IMR-90 (cell line): ENCODE measurements at regions not wholly inside any gene's neighbourhood (a gene's known extent, or its start where the extent isn't known, plus 50 kb on each side); places are given as distances from the start of the nearest gene placed in this dataset.

ENCODE experiments used
- ATAC-seq: fragments of 200-7000 bp; cut with Tn5 transposase; 2 replicates; pipeline ENCODE4 v1.9.1; 2020; ENCODE audit warnings: low read depth, mild to moderate bottlenecking, moderate library complexity
- BruUV-seq: library from RNA; stranded (reverse); fragments of 400-500 nt; replicated peaks from 2 replicates; lab custom pipeline; 2021; lab: Mats Ljungman, UMichigan
- CTCF ChIA-PET: fragments of 300-600 bp; formaldehyde crosslinking; extraction: SDS; loops from one replicate; lab custom pipeline; 2021; ENCODE audit warnings: antibody characterized with exemption; lab: Yijun Ruan, JAX
- POLR2A ChIA-PET: fragments of 300-600 bp; sonication (Branson Sonifier 250); formaldehyde crosslinking; loops from one replicate; lab custom pipeline; 2022; ENCODE audit warnings: antibody characterized with exemption; ENCODE audit not compliant: unreplicated experiment; lab: Charles Lee
- DNase-seq: peaks from one replicate; pipeline ENCODE4 v3.0.0; 2013
- H2AFZ ChIP-seq: replicated peaks from 2 replicates; pipeline ENCODE3; 2013; ENCODE audit warnings: low read length, mild to moderate bottlenecking; ENCODE audit not compliant: poor library complexity
- H2AK5ac ChIP-seq: 2 replicates; pipeline ENCODE4 v1.6.1; 2013; ENCODE audit warnings: low read depth, low read length, inconsistent platforms
- H2AK9ac ChIP-seq: replicated peaks from 2 replicates; pipeline ENCODE3; 2013; ENCODE audit warnings: mild to moderate bottlenecking, low read depth, low read length, moderate library complexity; ENCODE audit not compliant: poor library complexity
- H2BK120ac ChIP-seq: 2 replicates; pipeline ENCODE4 v1.6.1; 2013; ENCODE audit warnings: low read depth, low read length, inconsistent platforms
- H2BK15ac ChIP-seq: 3 replicates; pipeline ENCODE4 v1.6.1; 2013; ENCODE audit warnings: low read depth, low read length, inconsistent platforms
- H2BK20ac ChIP-seq: 2 replicates; pipeline ENCODE4 v1.6.1; 2013; ENCODE audit warnings: low read depth, mild to moderate bottlenecking, inconsistent platforms, low read length, moderate library complexity
- H2BK5ac ChIP-seq: 2 replicates; pipeline ENCODE4 v1.6.1; 2013; ENCODE audit warnings: mild to moderate bottlenecking, low read depth, low read length, inconsistent platforms; ENCODE audit not compliant: poor library complexity, severe bottlenecking
- H3K14ac ChIP-seq: replicated peaks from 2 replicates; pipeline ENCODE4 v1.6.1; 2013; ENCODE audit warnings: low read depth, low read length, inconsistent platforms
- H3K18ac ChIP-seq: 2 replicates; pipeline ENCODE4 v1.6.1; 2013; ENCODE audit warnings: low read depth, low read length, control low read depth
- H3K23ac ChIP-seq: 2 replicates; pipeline ENCODE4 v1.6.1; 2013; ENCODE audit warnings: low read depth, low read length, inconsistent platforms
- H3K27ac ChIP-seq: 2 replicates; pipeline ENCODE4 v1.5.1; 2013; ENCODE audit warnings: mild to moderate bottlenecking, control low read depth, low read length; ENCODE audit not compliant: insufficient read depth
- H3K27me3 ChIP-seq: 2 replicates; pipeline ENCODE4 v1.6.1; 2013; ENCODE audit warnings: low read length; ENCODE audit not compliant: control insufficient read depth, insufficient read depth
- H3K36me3 ChIP-seq: 2 replicates; pipeline ENCODE4 v1.6.1; 2013; ENCODE audit warnings: low read length, mixed read lengths; ENCODE audit not compliant: control insufficient read depth, insufficient read depth
- H3K4ac ChIP-seq: 2 replicates; pipeline ENCODE4 v1.6.1; 2013; ENCODE audit warnings: low read depth, low read length, inconsistent platforms
- H3K4me1 ChIP-seq: 2 replicates; pipeline ENCODE4 v1.6.1; 2013; ENCODE audit warnings: low read length, mixed read lengths; ENCODE audit not compliant: control insufficient read depth, insufficient read depth
- H3K4me2 ChIP-seq: 2 replicates; pipeline ENCODE4 v1.6.1; 2013; ENCODE audit warnings: low read depth, mild to moderate bottlenecking, control low read depth, low read length, moderate library complexity
- H3K4me3 ChIP-seq: 2 replicates; pipeline ENCODE4 v1.5.1; 2013; ENCODE audit warnings: low read depth, mild to moderate bottlenecking, control low read depth, low read length, moderate library complexity; ENCODE audit not compliant: insufficient read depth
- H3K56ac ChIP-seq: 2 replicates; pipeline ENCODE4 v1.6.1; 2013; ENCODE audit warnings: low read length, inconsistent platforms; ENCODE audit not compliant: insufficient read depth; ENCODE audit errors: extremely low read depth
- H3K79me1 ChIP-seq, 2 experiments: 2 replicates each; pipeline ENCODE4 v1.6.1; 2013; ENCODE audit warnings: low read length in 2 of 2, inconsistent platforms in 1 of 2, low read depth in 1 of 2
- H3K9ac ChIP-seq: 2 replicates; pipeline ENCODE4 v1.6.1; 2013; ENCODE audit warnings: low read depth, low read length, control low read depth
- H3K9me1 ChIP-seq: 2 replicates; pipeline ENCODE4 v1.6.1; 2013; ENCODE audit warnings: low read length, inconsistent platforms; ENCODE audit not compliant: insufficient read depth
- H3K9me3 ChIP-seq: 2 replicates; pipeline ENCODE4 v1.6.1; 2013; ENCODE audit warnings: low read length; ENCODE audit not compliant: control insufficient read depth, insufficient read depth
- H4K20me1 ChIP-seq: 2 replicates; pipeline ENCODE4 v1.6.1; 2013; ENCODE audit warnings: low read length, inconsistent platforms; ENCODE audit not compliant: insufficient read depth
- H4K5ac ChIP-seq: 2 replicates; pipeline ENCODE4 v1.6.1; 2013; ENCODE audit warnings: mild to moderate bottlenecking, low read depth, low read length, control low read depth
- H4K8ac ChIP-seq, 2 experiments: 2 replicates each; pipeline ENCODE4 v1.6.1; 2013; ENCODE audit warnings: low read depth in 2 of 2, low read length in 2 of 2, control low read depth in 1 of 2, inconsistent platforms in 1 of 2
- H4K91ac ChIP-seq: 2 replicates; pipeline ENCODE4 v1.6.1; 2013; ENCODE audit warnings: low read depth, low read length, inconsistent platforms; ENCODE audit not compliant: insufficient read depth
- BHLHE40 ChIP-seq: fragments of 150-350 bp; IDR thresholded peaks from 2 replicates; pipeline ENCODE4 v1.6.1; 2016; ENCODE audit warnings: mild to moderate bottlenecking, low read depth, low read length
- CEBPB ChIP-seq: IDR thresholded peaks from 2 replicates; pipeline ENCODE4 v1.6.1; 2012; ENCODE audit warnings: low read depth, low read length, improper control_type of control experiment
- CHD1 ChIP-seq: IDR thresholded peaks from 2 replicates; pipeline ENCODE4 v1.6.1; 2012; ENCODE audit warnings: low read depth, low read length, improper control_type of control experiment
- CTCF ChIP-seq: conservative IDR thresholded peaks from 2 replicates; pipeline ENCODE4 v1.5.1; 2012; ENCODE audit warnings: mild to moderate bottlenecking, low read depth, low read length, improper control_type of control experiment
- FOS ChIP-seq: fragments of 150-350 bp; IDR thresholded peaks from 2 replicates; pipeline ENCODE4 v1.6.1; 2016; ENCODE audit warnings: low read depth, low read length
- MAFK ChIP-seq: IDR thresholded peaks from 2 replicates; pipeline ENCODE4 v1.6.1; 2012; ENCODE audit warnings: low read depth, low read length, improper control_type of control experiment
- MAZ ChIP-seq: IDR thresholded peaks from 2 replicates; pipeline ENCODE4 v1.6.1; 2012; ENCODE audit warnings: low read depth, mild to moderate bottlenecking, low read length, improper control_type of control experiment, moderate library complexity, borderline replicate concordance
- MXI1 ChIP-seq: IDR thresholded peaks from 2 replicates; pipeline ENCODE4 v1.6.1; 2012; ENCODE audit warnings: low read depth, mild to moderate bottlenecking, low read length, moderate library complexity, borderline replicate concordance
- NFE2L2 ChIP-seq: fragments of 150-350 bp; IDR thresholded peaks from 2 replicates; pipeline ENCODE4 v1.6.1; 2016; ENCODE audit warnings: low read depth, mild to moderate bottlenecking, low read length
- POLR2A ChIP-seq: IDR thresholded peaks from 2 replicates; pipeline ENCODE4 v1.6.1; 2012; ENCODE audit warnings: mild to moderate bottlenecking, low read depth, low read length
- RAD21 ChIP-seq: IDR thresholded peaks from 2 replicates; pipeline ENCODE4 v1.6.1; 2012; ENCODE audit warnings: low read length, improper control_type of control experiment
- RCOR1 ChIP-seq: IDR thresholded peaks from 2 replicates; pipeline ENCODE4 v1.6.1; 2012; ENCODE audit warnings: mild to moderate bottlenecking, low read length, improper control_type of control experiment; ENCODE audit not compliant: insufficient replicate concordance
- RFX5 ChIP-seq: IDR thresholded peaks from 2 replicates; pipeline ENCODE4 v1.8.0; 2012; ENCODE audit warnings: low read depth, mild to moderate bottlenecking, low read length, moderate library complexity
- SMC3 ChIP-seq: fragments of 150-350 bp; IDR thresholded peaks from 2 replicates; pipeline ENCODE4 v1.6.1; 2016; ENCODE audit warnings: low read depth, mild to moderate bottlenecking, antibody characterized with exemption, low read length, moderate library complexity
- WGBS, 2 experiments: methylation state at CpG; one replicate each; pipeline versions ENCODE4 v1.1.5 to v1.1.7; 2013; ENCODE audit warnings: missing lambda C conversion rate in 2 of 2; ENCODE audit not compliant: insufficient read length in 1 of 2; ENCODE audit errors: extremely low coverage in 2 of 2; 5-methylcytosine and 5-hydroxymethylcytosine counted together
- dilution Hi-C: fragments of 300-500 bp; cut with HindIII; formaldehyde crosslinking; loops from one replicate; pipeline ENCODE4 v1.14.3; 2018; ENCODE audit warnings: low sequenced_read_pairs; ENCODE audit not compliant: unreplicated experiment
- in situ Hi-C: fragments of 300-500 bp; cut with MboI; formaldehyde crosslinking; loops from 3 replicates; pipeline ENCODE4 v1.14.3; 2019; ENCODE audit warnings: low sequenced_read_pairs, inconsistent platforms, mixed read lengths
- intact Hi-C: fragments of 100-400 bp; cut with micrococcal nuclease; formaldehyde crosslinking; loops from 2 replicates; pipeline ENCODE4 v1.10.0; 2022
- TF ChIP-seq, protein P1 (sequence below): fragments of 150-350 bp; IDR thresholded peaks from 2 replicates; pipeline ENCODE4 v1.6.1; 2016; ENCODE audit warnings: low read depth, mild to moderate bottlenecking, low read length, moderate library complexity, borderline replicate concordance
- TF ChIP-seq, protein P2 (sequence below): fragments of 150-350 bp; IDR thresholded peaks from 2 replicates; pipeline ENCODE4 v1.6.1; 2017; ENCODE audit warnings: mild to moderate bottlenecking, antibody characterized with exemption, low read length, low read depth

- Histone ChIP-seq H3K9me1 (no peaks in the 10 kb centered on the region), H2BK15ac (no peak overlapping the region), H3K23ac (no peak overlapping the region), H3K9ac (no peak overlapping the region), H4K5ac (no peak overlapping the region), H3K4me3 (no peak overlapping the region), H3K36me3 (no peaks in the 10 kb centered on the region), H2AK9ac (no peak overlapping the region), H3K56ac (no peak overlapping the region), H2BK20ac (no peak overlapping the region), H2BK120ac (no peak overlapping the region), H4K20me1 (no peaks in the 10 kb centered on the region), H3K14ac (no peak overlapping the region), H2AK5ac (no peak overlapping the region), H3K4me1 (no peaks in the 10 kb centered on the region), H3K27ac (no peak overlapping the region), H3K18ac (no peak overlapping the region), H2AFZ (no peak overlapping the region), H3K4me2 (no peak overlapping the region), H3K79me1 (no peaks in the 10 kb centered on the region), H4K91ac (no peak overlapping the region), H2BK5ac (no peak overlapping the region), H3K4ac (no peak overlapping the region), H4K8ac (no peak overlapping the region), H3K27me3 (no peaks in the 10 kb centered on the region), H3K9me3 (0 out of 2 replicates have a peak, but pooled peaks cover 2% of the 10 kb centered on the region)
- 69% methylated on average over 9 of the region's 12 CpGs; no CpG with 5 or more reads in 1 of the 2 experiments for WGBS, 2 experiments
- TF ChIP-seq MAZ (no peak), RAD21 (no peak), MAFK (no peak), FOS (no peak), RFX5 (no peak), CHD1 (no peak), CEBPB (no peak), CTCF (no peak), SMC3 (no peak), POLR2A (no peak), RCOR1 (no peak), BHLHE40 (no peak), MXI1 (no peak), NFE2L2 (no peak)
- TF ChIP-seq, protein P1, sequence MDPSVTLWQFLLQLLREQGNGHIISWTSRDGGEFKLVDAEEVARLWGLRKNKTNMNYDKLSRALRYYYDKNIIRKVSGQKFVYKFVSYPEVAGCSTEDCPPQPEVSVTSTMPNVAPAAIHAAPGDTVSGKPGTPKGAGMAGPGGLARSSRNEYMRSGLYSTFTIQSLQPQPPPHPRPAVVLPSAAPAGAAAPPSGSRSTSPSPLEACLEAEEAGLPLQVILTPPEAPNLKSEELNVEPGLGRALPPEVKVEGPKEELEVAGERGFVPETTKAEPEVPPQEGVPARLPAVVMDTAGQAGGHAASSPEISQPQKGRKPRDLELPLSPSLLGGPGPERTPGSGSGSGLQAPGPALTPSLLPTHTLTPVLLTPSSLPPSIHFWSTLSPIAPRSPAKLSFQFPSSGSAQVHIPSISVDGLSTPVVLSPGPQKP, result no peak
- TF ChIP-seq, protein P2, sequence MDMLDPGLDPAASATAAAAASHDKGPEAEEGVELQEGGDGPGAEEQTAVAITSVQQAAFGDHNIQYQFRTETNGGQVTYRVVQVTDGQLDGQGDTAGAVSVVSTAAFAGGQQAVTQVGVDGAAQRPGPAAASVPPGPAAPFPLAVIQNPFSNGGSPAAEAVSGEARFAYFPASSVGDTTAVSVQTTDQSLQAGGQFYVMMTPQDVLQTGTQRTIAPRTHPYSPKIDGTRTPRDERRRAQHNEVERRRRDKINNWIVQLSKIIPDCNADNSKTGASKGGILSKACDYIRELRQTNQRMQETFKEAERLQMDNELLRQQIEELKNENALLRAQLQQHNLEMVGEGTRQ, result no peak
- BruUV-seq, result no TSS peak
- ChIA-PET POLR2A (interaction anchor here (0.6 kb wide), 1 partner anchor 339 kb away, joined by 14 read pairs; no protein-coding TSS in a partner anchor), CTCF (no interaction called here)
- ATAC-seq (no peak), DNase-seq (no peak)
- intact Hi-C loops (no loop called here), dilution Hi-C loops (no loop called here), in situ Hi-C loops (no loop called here)
Measured at GRCh38 chr16:17942067-17942466, 394.5 kb downstream of the NPIPA8 start.
